CD4-positive, alpha-beta T cell treated with Interleukin-21 for 1 hour (primary cell): ENCODE measurements at regions not wholly inside any gene's neighbourhood (a gene's known extent, or its start where the extent isn't known, plus 50 kb on each side); places are given as distances from the start of the nearest gene placed in this dataset.

Experiments used
- DNase-seq: peaks from one replicate; pipeline ENCODE4 v3.0.0-alpha.2; 2020

DNA sequence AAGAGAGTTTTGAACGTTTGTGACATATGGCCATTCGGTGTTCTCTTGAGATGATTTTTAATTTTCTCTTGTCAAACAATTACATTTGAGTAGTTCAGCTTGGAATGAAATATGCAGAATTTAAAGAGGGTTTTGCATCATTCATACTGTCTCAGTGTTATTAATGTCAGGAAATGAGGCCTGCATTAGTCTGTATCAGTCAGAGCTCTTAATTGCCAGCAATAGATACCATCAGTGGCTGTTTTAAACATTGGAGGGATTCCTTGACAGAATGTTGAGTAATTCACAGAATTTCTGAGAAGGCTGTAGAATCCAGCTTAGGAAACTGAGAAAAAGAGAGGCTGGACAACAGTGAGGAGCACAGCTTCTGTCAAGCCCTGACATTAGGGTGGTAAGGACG is 722.0 kb downstream of the NR2F2 start:
- no peak for DNase-seq

DNA sequence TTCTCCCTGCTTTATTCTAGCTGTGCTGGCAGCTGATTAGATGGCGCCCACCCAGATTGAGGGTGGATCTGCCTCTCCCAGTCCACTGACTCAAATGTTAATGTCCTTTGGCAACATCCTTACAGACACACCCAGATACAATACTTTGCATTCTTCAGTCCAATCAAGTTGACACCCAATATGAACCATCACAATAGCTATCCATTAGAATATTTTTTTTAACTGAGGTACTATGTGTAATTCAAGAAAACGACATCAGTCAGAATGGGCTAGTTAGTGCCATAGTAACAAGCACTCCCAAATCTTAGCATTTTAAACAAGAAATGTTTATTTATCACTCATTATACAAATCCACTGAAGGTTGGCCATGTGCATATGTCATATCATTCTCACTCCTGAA is 723.1 kb downstream of the NR2F2 start:
- no peak for DNase-seq

- DNase-seq: no peak
Measured at GRCh38 chr15:97057503-97057902, 727.0 kb downstream of the NR2F2 start.

DNA sequence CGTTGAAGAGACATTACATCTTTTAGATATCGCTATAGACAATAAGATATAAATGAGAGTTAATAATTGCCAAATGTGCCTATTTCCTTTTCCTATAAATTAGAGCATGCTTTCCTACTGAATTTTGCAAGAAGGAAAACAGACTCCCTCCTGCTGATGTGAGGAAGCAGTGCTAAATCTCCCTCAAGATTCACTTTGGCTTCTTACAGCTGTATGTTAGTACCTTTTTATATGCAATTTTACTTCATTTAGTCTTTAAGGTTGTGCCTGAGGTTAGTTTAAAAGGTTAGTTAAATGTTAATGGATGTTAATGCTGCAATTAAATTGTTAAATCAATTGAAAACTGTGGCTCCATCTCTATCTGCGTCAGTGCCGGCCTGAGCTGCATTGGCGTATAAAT is 728.8 kb downstream of the NR2F2 start:
- DNase-seq: no peak

GRCh38 chr15:97061392-97061791 is 730.9 kb downstream of the NR2F2 start:
- DNase-seq: no peak

- no peak for DNase-seq
Measured at GRCh38 chr15:97071668-97072067, 741.2 kb downstream of the NR2F2 start.

DNA sequence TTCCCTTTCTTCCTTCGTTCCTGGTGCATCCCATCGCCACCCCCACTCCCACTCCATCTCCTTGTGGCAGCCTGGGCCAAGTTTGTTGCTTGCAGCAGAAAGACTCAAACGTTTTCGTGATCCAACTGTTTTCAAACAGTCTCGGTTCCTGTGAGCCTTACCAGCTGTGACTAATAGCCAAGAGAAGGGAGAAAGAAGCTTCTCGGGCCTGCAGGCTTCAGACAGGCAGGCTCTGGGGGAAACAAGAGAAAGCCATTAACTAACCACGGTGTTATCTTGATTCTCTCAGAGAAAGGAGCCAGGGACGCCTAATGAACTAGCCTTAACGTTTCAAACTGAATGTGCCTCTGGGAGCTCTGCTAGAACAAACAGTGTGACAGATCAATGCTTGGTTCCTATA is 742.0 kb downstream of the NR2F2 start:
- DNase-seq: no peak

DNA sequence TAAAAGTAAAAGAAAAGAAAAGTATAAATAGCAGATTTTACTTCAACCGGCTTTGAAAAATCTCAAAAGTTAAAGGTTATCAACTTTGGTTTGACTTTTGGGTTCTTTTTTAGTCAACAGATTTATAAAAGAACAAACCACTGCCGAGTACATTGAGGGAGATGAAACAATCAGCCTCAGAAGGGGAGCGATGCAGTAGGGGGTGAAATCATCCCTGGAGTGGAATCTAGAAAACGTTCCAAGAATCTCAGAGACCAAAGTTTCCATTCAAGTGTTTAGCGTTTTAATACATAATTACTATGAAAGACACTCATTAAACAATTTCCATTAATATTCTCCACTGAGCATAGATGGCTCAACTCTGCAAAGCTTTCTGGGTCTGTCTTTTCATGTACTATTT is 745.5 kb downstream of the NR2F2 start:
- no peak for DNase-seq

DNA sequence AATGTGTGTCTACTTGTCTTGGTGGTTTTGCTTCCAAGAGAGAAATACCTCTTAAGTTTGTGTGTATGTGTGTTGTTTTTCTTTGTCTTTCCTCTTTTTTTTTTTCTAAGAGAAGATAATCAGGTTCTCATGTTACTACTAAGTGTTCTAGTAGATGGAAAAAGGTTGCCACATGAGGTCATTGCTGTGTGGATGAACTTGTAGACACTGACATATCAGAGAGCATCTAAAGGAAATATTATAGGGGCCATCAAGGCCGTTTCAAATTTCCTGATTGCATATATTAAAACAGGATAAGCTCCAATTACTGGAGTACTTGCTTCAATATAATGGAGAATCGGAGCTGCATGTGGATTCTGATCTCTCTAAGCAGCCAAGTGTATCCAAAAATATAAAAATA is 747.5 kb downstream of the NR2F2 start:
- no peak for DNase-seq

DNA sequence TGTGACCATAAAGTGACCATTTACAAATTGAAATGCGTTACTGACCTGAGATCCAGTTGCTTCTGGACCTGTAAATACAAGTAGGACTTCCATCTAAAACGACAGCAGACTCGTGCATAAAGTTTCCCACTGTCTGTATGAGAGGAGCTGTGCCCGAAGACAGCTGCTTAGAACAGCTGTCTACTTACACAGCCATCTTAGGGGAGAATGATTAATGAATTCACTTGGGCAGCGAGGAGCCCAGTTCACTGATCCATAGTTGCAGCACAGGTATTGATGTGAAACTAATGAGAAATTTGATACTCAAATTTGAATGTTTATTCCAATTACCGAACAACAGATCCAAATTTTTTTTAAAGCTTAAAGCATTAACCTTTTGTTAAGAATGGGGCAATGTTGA is 748.1 kb downstream of the NR2F2 start:
- DNase-seq: no peak

DNA sequence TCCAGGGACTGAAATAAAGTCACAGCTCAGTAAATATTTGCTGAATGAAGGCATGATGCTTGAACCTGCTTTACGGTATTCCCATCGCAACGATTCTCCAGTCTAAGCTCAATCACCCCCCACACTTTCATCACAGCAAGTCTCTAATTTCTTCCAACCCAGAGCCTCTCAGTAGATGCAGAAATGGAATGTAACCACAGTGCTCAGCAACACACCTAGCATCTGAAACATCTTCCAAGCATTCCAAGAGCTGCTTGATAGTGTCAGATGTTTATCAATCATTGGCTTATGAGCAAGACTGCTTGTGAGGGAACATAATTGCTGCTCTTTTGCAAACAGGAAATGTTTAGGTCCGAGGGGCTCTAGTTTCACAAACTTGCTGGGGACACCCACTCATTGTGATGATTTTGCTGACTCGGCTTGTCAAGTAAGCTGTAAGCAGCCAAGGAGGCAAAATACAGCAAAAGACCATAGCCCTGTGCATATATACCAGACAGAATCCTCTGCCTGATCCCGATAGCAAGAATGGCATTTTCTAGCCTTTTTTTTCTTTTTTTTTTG is 751.2 kb downstream of the NR2F2 start:
- DNase-seq: no peak

DNA sequence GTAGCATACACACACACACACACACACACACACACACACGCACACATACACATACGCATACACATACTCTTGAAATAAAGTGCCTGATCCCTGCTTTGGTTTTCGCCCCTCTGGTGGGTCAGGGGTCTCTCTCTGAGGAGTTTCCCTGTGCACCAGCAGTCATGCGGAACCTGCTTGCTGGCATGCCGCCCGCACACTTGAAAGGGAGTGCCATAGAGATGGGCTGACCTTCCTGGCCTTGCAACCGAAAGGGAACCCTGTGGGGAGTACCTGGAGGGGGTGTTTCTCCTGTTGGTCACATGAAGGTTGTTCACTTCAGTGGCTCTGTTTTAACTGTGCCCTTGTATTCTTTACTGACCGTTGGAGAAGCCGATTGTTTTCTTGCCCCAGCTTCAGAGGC is 752.3 kb downstream of the NR2F2 start:
- DNase-seq: no peak

GRCh38 chr15:97084650-97085049 is 754.1 kb downstream of the NR2F2 start:
- DNase-seq: no peak

- DNase-seq: no peak
Measured at GRCh38 chr15:97085731-97086130, 755.2 kb downstream of the NR2F2 start.

DNA sequence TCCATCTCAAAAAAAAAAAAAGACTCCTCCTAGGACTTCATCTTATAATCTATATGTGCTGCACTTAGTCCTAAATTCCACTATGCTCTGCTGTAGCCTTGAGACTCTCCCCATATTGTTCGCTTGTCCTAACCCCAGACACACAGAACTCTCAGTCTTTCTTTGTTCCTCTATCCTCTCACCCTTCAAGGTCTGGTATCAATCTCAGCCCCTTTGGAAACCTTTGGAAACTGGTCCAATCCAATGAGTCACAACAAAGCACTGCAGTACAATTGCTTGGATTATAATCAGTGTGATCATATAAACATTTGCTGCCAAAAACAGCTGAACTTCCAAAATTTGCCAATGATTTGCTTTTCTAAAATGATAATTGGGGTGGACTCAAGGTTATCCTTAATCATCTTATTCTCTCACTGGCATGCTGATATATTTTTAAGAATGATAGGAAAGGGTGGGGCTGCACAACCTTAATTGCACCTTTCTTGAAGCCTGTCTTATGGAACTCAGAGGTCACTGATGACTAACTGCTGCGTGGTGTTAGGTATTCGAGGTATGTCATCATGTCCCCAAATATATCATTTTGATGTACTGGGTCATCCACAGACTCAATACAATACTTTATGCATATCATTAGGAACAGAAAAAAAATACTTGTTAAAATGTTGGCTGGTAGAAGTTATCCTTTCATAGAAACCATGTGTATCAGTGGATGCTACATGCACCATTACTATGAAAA is 756.7 kb downstream of the NR2F2 start:
- no peak for DNase-seq

DNA sequence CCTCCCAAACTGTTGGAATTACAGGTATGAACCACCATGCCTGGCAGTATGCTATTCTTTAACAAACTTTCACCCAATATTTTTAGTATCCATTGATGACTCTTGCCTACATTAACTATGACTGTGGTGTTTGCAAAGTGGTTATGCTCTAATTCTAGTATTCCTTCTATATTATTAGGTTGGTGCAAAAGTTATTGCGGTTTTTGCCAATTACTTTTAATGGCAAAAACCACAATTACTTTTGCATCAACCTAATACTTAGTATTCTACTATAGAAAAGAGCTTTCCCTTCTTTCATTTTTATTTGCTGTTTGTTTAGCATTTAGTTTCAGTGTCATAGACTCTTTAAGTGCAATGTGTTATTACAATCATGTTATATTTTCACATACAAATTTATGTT is 760.6 kb downstream of the NR2F2 start:
- DNase-seq: no peak

- DNase-seq: no peak
Measured at GRCh38 chr15:97092656-97093055, 762.2 kb downstream of the NR2F2 start.

- DNase-seq: no peak
Measured at GRCh38 chr15:97096303-97096835, 765.9 kb downstream of the NR2F2 start.

GRCh38 chr15:97099040-97099439 is 768.5 kb downstream of the NR2F2 start:
- DNase-seq: no peak

DNA sequence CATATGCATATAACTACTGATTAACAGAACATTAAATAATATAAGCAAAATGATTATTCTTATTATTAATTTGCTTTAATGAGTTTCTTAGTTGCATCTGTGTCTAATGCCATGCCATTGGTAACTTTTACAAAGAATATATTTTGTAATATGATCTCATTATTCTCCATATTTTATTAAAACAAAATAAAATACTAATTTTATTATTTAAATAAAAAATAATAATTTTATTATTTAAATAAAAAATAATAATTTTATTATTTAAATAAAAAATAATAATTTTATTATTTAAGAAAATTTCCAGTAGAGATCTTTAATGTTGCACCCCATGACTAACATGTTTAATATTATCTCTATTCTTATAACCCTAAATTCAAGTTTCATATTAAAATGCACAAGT is 771.1 kb downstream of the NR2F2 start:
- no peak for DNase-seq

DNA sequence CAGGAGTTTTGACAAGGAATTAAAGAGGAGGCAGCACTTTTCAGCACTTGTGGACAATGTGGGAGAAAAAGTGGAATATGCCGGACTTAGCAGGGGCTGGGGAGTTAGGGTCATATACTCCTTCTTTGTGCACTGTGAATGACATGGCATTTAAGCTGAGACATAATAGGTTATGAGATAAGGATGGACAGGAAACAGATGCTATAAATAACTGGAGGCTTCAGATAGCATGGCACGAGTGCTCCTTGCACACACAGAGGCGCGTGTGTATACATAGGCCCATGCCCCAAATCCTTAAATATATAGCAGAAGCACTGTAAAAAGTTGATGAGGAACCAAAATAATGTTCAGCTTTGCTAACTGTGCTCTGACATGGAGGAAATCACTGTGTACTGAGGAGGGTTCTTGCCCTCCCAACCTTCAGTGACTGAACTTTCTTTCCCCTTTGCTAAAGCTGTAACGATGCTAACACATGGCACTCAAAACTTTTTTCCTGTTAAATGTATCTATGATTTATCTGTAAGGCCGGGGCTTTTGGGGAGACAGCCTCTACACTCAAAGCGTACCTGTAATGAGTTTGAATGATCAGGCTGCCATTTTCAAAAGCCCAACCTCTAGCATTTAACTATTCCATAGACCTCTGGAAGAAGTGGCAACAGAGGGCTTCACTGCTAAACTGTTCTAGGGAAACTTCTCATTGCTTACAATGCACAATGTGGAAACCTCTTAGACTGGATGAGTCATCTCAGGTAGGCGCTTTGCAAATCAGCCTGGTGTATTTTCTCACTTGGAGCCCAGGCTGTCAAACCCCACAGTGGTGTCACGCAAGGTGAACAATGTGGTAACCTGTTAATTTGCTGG is 784.6 kb downstream of the NR2F2 start:
- no peak for DNase-seq

- DNase-seq: no peak
Measured at GRCh38 chr15:97115761-97116070, 785.2 kb downstream of the NR2F2 start.

DNA sequence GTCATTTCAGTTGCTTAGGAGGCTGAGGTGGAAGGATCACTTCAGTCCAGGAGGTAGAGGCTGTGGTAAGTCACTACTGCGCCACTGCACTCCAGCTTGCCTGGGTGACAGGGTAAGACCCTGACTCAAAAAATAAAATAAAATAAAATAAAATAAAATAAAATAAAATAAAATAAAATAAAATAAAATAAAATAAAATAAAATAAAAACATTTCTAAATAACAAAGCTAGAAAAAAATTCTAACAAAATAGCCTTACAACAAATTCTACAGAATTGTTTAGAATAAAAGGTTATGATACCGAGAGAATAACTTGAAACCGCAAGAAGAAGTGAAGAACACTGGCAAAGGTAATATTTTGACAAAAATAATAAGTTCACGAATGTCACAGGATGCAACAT is 794.3 kb downstream of the NR2F2 start:
- DNase-seq: no peak
